H1 (cell line): ENCODE measurements at regions not wholly inside any gene's neighbourhood (a gene's known extent, or its start where the extent isn't known, plus 50 kb on each side); places are given as distances from the start of the nearest gene placed in this dataset.

Source experiments
- CTCF ChIA-PET: fragments of 300-600 bp; sonication (Branson Sonifier 250); formaldehyde crosslinking; loops from one replicate; lab custom pipeline; 2021; ENCODE audit not compliant: partially characterized antibody; lab: Charles Lee
- POLR2A ChIA-PET: fragments of 300-600 bp; sonication (Branson Sonifier 250); formaldehyde crosslinking; loops from one replicate; lab custom pipeline; 2021; ENCODE audit warnings: inconsistent platforms; ENCODE audit not compliant: partially characterized antibody; lab: Charles Lee
- DNase-seq, 2 experiments: peaks; one replicate each; pipeline versions ENCODE4 v3.0.0 to v3.0.0-alpha.2; 2010 to 2022; ENCODE audit warnings: low spot score in 2 of 2, low read depth in 1 of 2, mixed read lengths in 1 of 2
- FAIRE-seq: peaks from 2 replicates; lab custom pipeline; 2011; peaks lifted over from hg19 to GRCh38; lab: Jason Lieb, UNC
- H2AFZ ChIP-seq: 2 replicates; pipeline ENCODE4 v1.8.1; 2012; ENCODE audit warnings: low read length, inconsistent platforms
- H2AK5ac ChIP-seq: 2 replicates; pipeline ENCODE4 v1.6.1; 2013; ENCODE audit warnings: low read depth, low read length
- H2BK120ac ChIP-seq: replicated peaks from 2 replicates; pipeline ENCODE3; 2013; ENCODE audit warnings: low read depth, low read length, inconsistent platforms
- H2BK12ac ChIP-seq: 2 replicates; pipeline ENCODE4 v1.6.1; 2013; ENCODE audit warnings: low read depth, low read length
- H2BK15ac ChIP-seq: 2 replicates; pipeline ENCODE4 v1.6.1; 2013; ENCODE audit warnings: low read length
- H2BK20ac ChIP-seq: 2 replicates; pipeline ENCODE4 v1.6.1; 2013; ENCODE audit warnings: low read length
- H2BK5ac ChIP-seq: 2 replicates; pipeline ENCODE4 v1.6.1; 2013; ENCODE audit warnings: low read depth, low read length
- H3K14ac ChIP-seq: 2 replicates; pipeline ENCODE4 v1.6.1; 2013; ENCODE audit warnings: inconsistent platforms; ENCODE audit not compliant: insufficient read length
- H3K18ac ChIP-seq: 2 replicates; pipeline ENCODE4 v1.6.1; 2013; ENCODE audit warnings: low read length; ENCODE audit errors: extremely low read depth
- H3K23ac ChIP-seq: 2 replicates; pipeline ENCODE4 v1.6.1; 2013; ENCODE audit warnings: inconsistent platforms; ENCODE audit not compliant: insufficient read length
- H3K23me2 ChIP-seq: 2 replicates; pipeline ENCODE4 v1.6.1; 2013; ENCODE audit warnings: low read depth, low read length
- H3K27ac ChIP-seq: 2 replicates; pipeline ENCODE4 v1.6.1; 2011; ENCODE audit warnings: low read depth, low read length, inconsistent platforms
- H3K27me3 ChIP-seq, 4 experiments: replicated peaks in 1 of 4; 1 replicate in 1 of 4; 2 replicates in 3 of 4; pipeline versions ENCODE4 v1.6.1 to v1.8.1; 2011 to 2013; ENCODE audit warnings: low read length in 3 of 4, mild to moderate bottlenecking in 3 of 4, inconsistent platforms in 2 of 4, mixed read lengths in 2 of 4, moderate library complexity in 1 of 4; ENCODE audit not compliant: control insufficient read depth in 3 of 4, insufficient read depth in 3 of 4; ENCODE audit errors: extremely low read depth in 1 of 4
- H3K36me3 ChIP-seq, 4 experiments: 2 replicates each; pipeline versions ENCODE4 v1.6.1 to v1.8.1; 2011 to 2013; ENCODE audit warnings: mild to moderate bottlenecking in 4 of 4, low read length in 3 of 4, moderate library complexity in 2 of 4, control low read depth in 1 of 4, inconsistent platforms in 1 of 4; ENCODE audit not compliant: insufficient read depth in 4 of 4, control insufficient read depth in 2 of 4
- H3K4ac ChIP-seq: replicated peaks from 2 replicates; pipeline ENCODE3; 2013; ENCODE audit warnings: low read length, low read depth, mixed read lengths, inconsistent platforms; ENCODE audit not compliant: insufficient read length
- H3K4me1 ChIP-seq, 4 experiments: replicated peaks in 1 of 4; 1 replicate in 1 of 4; 2 replicates in 3 of 4; pipeline versions ENCODE4 v1.6.1 to v1.8.1; 2011 to 2013; ENCODE audit warnings: low read length in 3 of 4, inconsistent platforms in 2 of 4, mixed read lengths in 1 of 4; ENCODE audit not compliant: insufficient read depth in 4 of 4, control insufficient read depth in 3 of 4
- H3K4me2 ChIP-seq, 2 experiments: 2 replicates each; pipeline versions ENCODE4 v1.6.1 to v1.8.1; 2011 to 2013; ENCODE audit warnings: low read depth in 2 of 2, low read length in 2 of 2, control low read depth in 1 of 2, inconsistent platforms in 1 of 2, mild to moderate bottlenecking in 1 of 2; ENCODE audit not compliant: insufficient read depth in 1 of 2
- H3K4me3 ChIP-seq, 4 experiments: fragments of 200-600, 300-600 bp in 1 of 4; sonication (generic), shearing (Covaris generic), sonication (Bioruptor Twin) in 1 of 4; 2 replicates each; pipeline versions ENCODE4 v1.5.1 to v1.8.1; 2011 to 2016; ENCODE audit warnings: low read length in 4 of 4, low read depth in 3 of 4, control low read depth in 2 of 4, inconsistent platforms in 2 of 4, mild to moderate bottlenecking in 2 of 4, mixed read lengths in 1 of 4, moderate library complexity in 1 of 4; ENCODE audit not compliant: insufficient read depth in 2 of 4; ENCODE audit errors: extremely low read depth in 1 of 4
- H3K56ac ChIP-seq: replicated peaks from 2 replicates; pipeline ENCODE3; 2013; ENCODE audit warnings: low read depth, mild to moderate bottlenecking, mixed read lengths, low read length, inconsistent platforms; ENCODE audit not compliant: insufficient read length
- H3K79me1 ChIP-seq: 2 replicates; pipeline ENCODE4 v1.6.1; 2013; ENCODE audit warnings: low read depth, low read length, control low read depth
- H3K79me2 ChIP-seq, 2 experiments: 2 replicates each; pipeline versions ENCODE4 v1.6.1 to v1.8.1; 2012 to 2013; ENCODE audit warnings: low read length in 2 of 2, mild to moderate bottlenecking in 2 of 2, inconsistent platforms in 1 of 2; ENCODE audit not compliant: insufficient read depth in 2 of 2, control insufficient read depth in 1 of 2
- H3K9ac ChIP-seq, 4 experiments: replicated peaks in 1 of 4; 1 replicate in 1 of 4; 2 replicates in 3 of 4; pipeline versions ENCODE4 v1.6.1 to v1.8.1; 2011 to 2013; ENCODE audit warnings: low read depth in 3 of 4, low read length in 3 of 4, control low read depth in 2 of 4, mild to moderate bottlenecking in 2 of 4, moderate library complexity in 2 of 4, inconsistent platforms in 1 of 4; ENCODE audit errors: extremely low read depth in 1 of 4
- H3K9me3 ChIP-seq, 2 experiments: 2 replicates each; pipeline versions ENCODE4 v1.6.1 to v1.8.1; 2012 to 2013; ENCODE audit warnings: mild to moderate bottlenecking in 2 of 2, moderate library complexity in 2 of 2, control low read depth in 1 of 2, inconsistent platforms in 1 of 2, low read depth in 1 of 2, low read length in 1 of 2, mixed read lengths in 1 of 2; ENCODE audit not compliant: insufficient read depth in 2 of 2
- H4K20me1 ChIP-seq, 2 experiments: replicated peaks in 1 of 2; 2 replicates each; pipeline versions ENCODE3 to v1.8.1; 2011 to 2013; ENCODE audit warnings: inconsistent platforms in 2 of 2, low read length in 2 of 2, mild to moderate bottlenecking in 1 of 2; ENCODE audit not compliant: insufficient read depth in 2 of 2, control insufficient read depth in 1 of 2
- H4K5ac ChIP-seq: 2 replicates; pipeline ENCODE4 v1.6.1; 2013; ENCODE audit warnings: low read length, low read depth, mixed read lengths, inconsistent platforms; ENCODE audit not compliant: insufficient read length
- H4K8ac ChIP-seq: 2 replicates; pipeline ENCODE4 v1.8.0; 2013; ENCODE audit warnings: mild to moderate bottlenecking, moderate library complexity, low read length, inconsistent platforms; ENCODE audit not compliant: insufficient read depth; ENCODE audit errors: extremely low read depth
- H4K91ac ChIP-seq: replicated peaks from 2 replicates; pipeline ENCODE3; 2013; ENCODE audit warnings: low read length, mixed read lengths, inconsistent platforms; ENCODE audit not compliant: insufficient read length
- BACH1 ChIP-seq: IDR thresholded peaks from 2 replicates; pipeline ENCODE4 v1.6.1; 2012; ENCODE audit warnings: low read length, improper control_type of control experiment
- CREB1 ChIP-seq: IDR thresholded peaks from 2 replicates; pipeline ENCODE4 v1.6.1; 2012; ENCODE audit warnings: inconsistent platforms
- E2F6 ChIP-seq: IDR thresholded peaks from 2 replicates; pipeline ENCODE4 v1.6.1; 2012; ENCODE audit warnings: inconsistent platforms
- MAX ChIP-seq: IDR thresholded peaks from 2 replicates; pipeline ENCODE4 v1.6.1; 2012; ENCODE audit warnings: inconsistent platforms
- POLR2AphosphoS5 ChIP-seq: IDR thresholded peaks from 2 replicates; pipeline ENCODE4 v1.6.1; 2011; ENCODE audit warnings: low read depth, low read length
- SP2 ChIP-seq: IDR thresholded peaks from 2 replicates; pipeline ENCODE4 v1.6.1; 2012; ENCODE audit warnings: mild to moderate bottlenecking, low read length, inconsistent platforms
- SRF ChIP-seq: IDR thresholded peaks from 2 replicates; pipeline ENCODE4 v1.6.1; 2011; ENCODE audit warnings: mild to moderate bottlenecking, low read depth, low read length, moderate library complexity
- YY1 ChIP-seq: IDR thresholded peaks from 2 replicates; pipeline ENCODE4 v1.6.1; 2011; ENCODE audit warnings: low read depth, mild to moderate bottlenecking, low read length
- WGBS, 2 experiments: shearing (Covaris generic) in 1 of 2; methylation state at CpG; one replicate each; pipeline versions ENCODE4 v1.1.6 to v1.1.7; 2013 to 2015; ENCODE audit warnings: low lambda C conversion rate in 2 of 2, mixed read lengths in 2 of 2, inconsistent platforms in 1 of 2, low coverage in 1 of 2, missing lambda C conversion rate in 1 of 2; ENCODE audit not compliant: insufficient replicate concordance in 2 of 2, insufficient coverage in 1 of 2, insufficient read length in 1 of 2; ENCODE audit errors: extremely low coverage in 1 of 2, missing lambda C conversion rate in 1 of 2; 5-methylcytosine and 5-hydroxymethylcytosine counted together
- TF ChIP-seq, protein P1 (sequence below): IDR thresholded peaks from 2 replicates; pipeline ENCODE4 v1.6.1; 2011; ENCODE audit warnings: low read length, improper control_type of control experiment

GRCh38 chr2:220476877-220477276 lies 849.4 kb downstream of the SLC4A3 start:
- Histone ChIP-seq H3K14ac (no peak overlapping the region), H4K20me1 (no peaks in the 10 kb centered on the region), H3K27me3 (no peaks in the 10 kb centered on the region), H3K27ac (no peak overlapping the region), H3K36me3 (no peaks in the 10 kb centered on the region), H4K5ac (no peak overlapping the region), H2BK12ac (no peak overlapping the region), H2BK20ac (no peak overlapping the region), H3K23me2 (no peaks in the 10 kb centered on the region), H2BK15ac (no peak overlapping the region), H2BK120ac (no peak overlapping the region), H3K23ac (no peak overlapping the region), H3K18ac (no peak overlapping the region), H3K9me3 (no peaks in the 10 kb centered on the region), H3K9ac (no peak overlapping the region), H3K4me3 (no peak overlapping the region), H3K79me1 (no peaks in the 10 kb centered on the region), H2AK5ac (no peak overlapping the region), H3K4me1 (no peaks in the 10 kb centered on the region), H3K79me2 (no peaks in the 10 kb centered on the region), H3K4ac (no peak overlapping the region), H2BK5ac (no peak overlapping the region), H4K8ac (no peak overlapping the region), H3K4me2 (no peak overlapping the region), H3K56ac (no peak overlapping the region), H4K91ac (no peak overlapping the region), H2AFZ (0 out of 2 replicates have a peak overlapping the region, but pooled peaks have one; percentile 25)
- ChIA-PET CTCF (interaction anchor here (1.2 kb wide), 1 partner anchor 16 kb away, joined by 4 read pairs; no protein-coding TSS in a partner anchor), POLR2A (no interaction called here)
- DNase-seq (no peak), FAIRE-seq (no peak)
- TF ChIP-seq E2F6: no peak
- TF ChIP-seq SRF: no peak
- no peak for TF ChIP-seq MAX
- TF ChIP-seq YY1: no peak
- TF ChIP-seq, protein P1, sequence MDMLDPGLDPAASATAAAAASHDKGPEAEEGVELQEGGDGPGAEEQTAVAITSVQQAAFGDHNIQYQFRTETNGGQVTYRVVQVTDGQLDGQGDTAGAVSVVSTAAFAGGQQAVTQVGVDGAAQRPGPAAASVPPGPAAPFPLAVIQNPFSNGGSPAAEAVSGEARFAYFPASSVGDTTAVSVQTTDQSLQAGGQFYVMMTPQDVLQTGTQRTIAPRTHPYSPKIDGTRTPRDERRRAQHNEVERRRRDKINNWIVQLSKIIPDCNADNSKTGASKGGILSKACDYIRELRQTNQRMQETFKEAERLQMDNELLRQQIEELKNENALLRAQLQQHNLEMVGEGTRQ: no peak
- TF ChIP-seq SP2: no peak
- TF ChIP-seq BACH1: no peak
- no peak for TF ChIP-seq CREB1
- no peak for TF ChIP-seq POLR2AphosphoS5
- WGBS, 2 experiments: 91% methylated on average over 4 of the region's 4 CpGs; no CpG with 5 or more reads in 1 of the 2 experiments
